ENCODE measurements at regions not wholly inside any gene's neighbourhood (a gene's known extent, or its start where the extent isn't known, plus 50 kb on each side); places are given as distances from the start of the nearest gene placed in this dataset.

GRCh38 chr10:43955002-43955596 is 306.4 kb upstream of the ZNF32 start:
- Mint-ChIP-seq H3K27ac (no peak overlapping the region), H3K4me3 (no peak overlapping the region), H3K27me3 (ENCODE audit: low read depth in 3 of 3) (peaks cover 6 to 31% (median 8%) of the 10 kb centered on the region in 3 donors), H3K36me3 (no peaks in the 10 kb centered on the region), H3K4me1 (no peaks in the 10 kb centered on the region), H3K9me3 (peaks cover 0 to 10% (median 4%) of the 10 kb centered on the region in 7 donors)
- Histone ChIP-seq H3K9me3 (replicated peaks in 1 of 2; ENCODE audit: control insufficient read depth in 1 of 2, insufficient read depth in 1 of 2, low read length in 2 of 2) (peaks cover 4% of the 10 kb centered on the region in 2 donors), H2AFZ (ENCODE audit: insufficient read depth, low read depth, low read length, poor library complexity, severe bottlenecking) (no peak overlapping the region), H3K27me3 (ENCODE audit: control insufficient read depth in 2 of 2, insufficient read depth in 2 of 2, low read length in 2 of 2) (no peaks in the 10 kb centered on the region), H3K36me3 (replicated peaks in 1 of 2; ENCODE audit: control insufficient read depth in 1 of 2, insufficient read depth in 2 of 2, low read length in 2 of 2) (no peaks in the 10 kb centered on the region), H3K79me2 (ENCODE audit: insufficient read depth, low read length) (no peaks in the 10 kb centered on the region), H3K4me2 (replicated peaks; ENCODE audit: extremely low read depth, low read length, poor library complexity, severe bottlenecking) (no peak overlapping the region), H3K9ac (ENCODE audit: insufficient read depth, low read length, poor library complexity, severe bottlenecking) (no peak overlapping the region), H3K27ac (ENCODE audit: low read depth in 1 of 2, low read length in 2 of 2) (no peak overlapping the region), H3K4me1 (ENCODE audit: control insufficient read depth in 1 of 2, insufficient read depth in 2 of 2, low read length in 2 of 2) (no peaks in the 10 kb centered on the region), H4K20me1 (ENCODE audit: insufficient read depth, low read length) (no peaks in the 10 kb centered on the region), H3K4me3 (replicated peaks in 1 of 3; ENCODE audit: low read depth in 2 of 3, low read length in 3 of 3) (no peak overlapping the region)
- WGBS (ENCODE audit: insufficient coverage) = 100% methylated on average over 3 of the region's 5 CpGs
- intact Hi-C loops (cut with micrococcal nuclease) = no loop called here
- TF ChIP-seq CTCF (IDR thresholded peaks at IDR 0.05) = no peak
- no peak for DNase-seq

GRCh38 chr10:43953672-43954071 is 305.0 kb upstream of the ZNF32 start:
- Mint-ChIP-seq H3K27me3 (ENCODE audit: low read depth in 3 of 3) (peaks cover 6 to 31% (median 6%) of the 10 kb centered on the region in 3 donors), H3K36me3 (no peaks in the 10 kb centered on the region), H3K27ac (no peak overlapping the region), H3K4me3 (no peak overlapping the region), H3K9me3 (peaks cover 0 to 10% (median 6%) of the 10 kb centered on the region in 7 donors), H3K4me1 (no peaks in the 10 kb centered on the region)
- no peak for TF ChIP-seq CTCF (IDR thresholded peaks at IDR 0.05)
- H3K79me2 ChIP-seq (ENCODE audit: insufficient read depth, low read length) = no peaks in the 10 kb centered on the region
- H3K4me1 ChIP-seq (ENCODE audit: control insufficient read depth in 1 of 2, insufficient read depth in 2 of 2, low read length in 2 of 2) = no peaks in the 10 kb centered on the region
- H3K36me3 ChIP-seq (replicated peaks in 1 of 2; ENCODE audit: control insufficient read depth in 1 of 2, insufficient read depth in 2 of 2, low read length in 2 of 2) = no peaks in the 10 kb centered on the region
- no CpG with 5 or more reads among the region's 3 CpGs for WGBS (ENCODE audit: insufficient coverage)
- no peak overlapping the region for H2AFZ ChIP-seq (ENCODE audit: insufficient read depth, low read depth, low read length, poor library complexity, severe bottlenecking)
- no peak overlapping the region for H3K27ac ChIP-seq (ENCODE audit: low read depth in 1 of 2, low read length in 2 of 2)
- H3K4me3 ChIP-seq (replicated peaks in 1 of 3; ENCODE audit: low read depth in 2 of 3, low read length in 3 of 3) = no peak overlapping the region
- peaks cover 0 to 2% of the 10 kb centered on the region in 2 donors for H3K27me3 ChIP-seq (ENCODE audit: control insufficient read depth in 2 of 2, insufficient read depth in 2 of 2, low read length in 2 of 2)
- intact Hi-C loops (cut with micrococcal nuclease) = no loop called here
- DNase-seq = no peak
- no peak overlapping the region for H3K9ac ChIP-seq (ENCODE audit: insufficient read depth, low read length, poor library complexity, severe bottlenecking)
- H3K4me2 ChIP-seq (replicated peaks; ENCODE audit: extremely low read depth, low read length, poor library complexity, severe bottlenecking) = no peak overlapping the region
- H3K9me3 ChIP-seq (replicated peaks in 1 of 2; ENCODE audit: control insufficient read depth in 1 of 2, insufficient read depth in 1 of 2, low read length in 2 of 2) = peaks cover 4% of the 10 kb centered on the region in 2 donors
- no peaks in the 10 kb centered on the region for H4K20me1 ChIP-seq (ENCODE audit: insufficient read depth, low read length)
